ENCODE measurements at regions not wholly inside any gene's neighbourhood (a gene's known extent, or its start where the extent isn't known, plus 50 kb on each side); places are given as distances from the start of the nearest gene placed in this dataset.

DNA sequence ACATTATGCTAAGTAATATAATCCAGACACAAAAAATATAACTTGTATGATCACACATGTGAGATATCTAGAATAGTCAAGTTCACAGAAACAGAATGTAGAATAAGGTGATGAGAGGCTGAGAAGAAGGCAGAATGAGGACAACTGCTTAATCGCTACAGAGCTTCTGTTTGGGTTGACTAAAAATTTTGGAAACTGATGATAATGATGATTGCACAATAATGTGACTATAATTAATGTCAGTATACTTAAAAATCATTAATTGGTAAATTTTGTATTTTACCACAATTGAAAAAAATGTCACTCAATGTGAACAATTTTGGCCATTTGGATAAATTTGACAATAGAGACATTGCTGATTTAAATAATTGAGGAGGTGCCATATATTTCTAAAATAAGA lies 1374.4 kb upstream of the CDH8 start:
- TF ChIP-seq, protein P1, sequence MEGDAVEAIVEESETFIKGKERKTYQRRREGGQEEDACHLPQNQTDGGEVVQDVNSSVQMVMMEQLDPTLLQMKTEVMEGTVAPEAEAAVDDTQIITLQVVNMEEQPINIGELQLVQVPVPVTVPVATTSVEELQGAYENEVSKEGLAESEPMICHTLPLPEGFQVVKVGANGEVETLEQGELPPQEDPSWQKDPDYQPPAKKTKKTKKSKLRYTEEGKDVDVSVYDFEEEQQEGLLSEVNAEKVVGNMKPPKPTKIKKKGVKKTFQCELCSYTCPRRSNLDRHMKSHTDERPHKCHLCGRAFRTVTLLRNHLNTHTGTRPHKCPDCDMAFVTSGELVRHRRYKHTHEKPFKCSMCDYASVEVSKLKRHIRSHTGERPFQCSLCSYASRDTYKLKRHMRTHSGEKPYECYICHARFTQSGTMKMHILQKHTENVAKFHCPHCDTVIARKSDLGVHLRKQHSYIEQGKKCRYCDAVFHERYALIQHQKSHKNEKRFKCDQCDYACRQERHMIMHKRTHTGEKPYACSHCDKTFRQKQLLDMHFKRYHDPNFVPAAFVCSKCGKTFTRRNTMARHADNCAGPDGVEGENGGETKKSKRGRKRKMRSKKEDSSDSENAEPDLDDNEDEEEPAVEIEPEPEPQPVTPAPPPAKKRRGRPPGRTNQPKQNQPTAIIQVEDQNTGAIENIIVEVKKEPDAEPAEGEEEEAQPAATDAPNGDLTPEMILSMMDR (IDR thresholded peaks at IDR 0.05; ENCODE audit: low read length): no peak
- no peak for TF ChIP-seq EZH2phosphoT487 (IDR thresholded peaks at IDR 0.05; ENCODE audit: low read length)
- TF ChIP-seq EZH2 (optimal IDR thresholded peaks at IDR 0.05; ENCODE audit: low read depth, low read length): no peak
